ENCODE measurements at regions not wholly inside any gene's neighbourhood (a gene's known extent, or its start where the extent isn't known, plus 50 kb on each side); places are given as distances from the start of the nearest gene placed in this dataset.

DNA sequence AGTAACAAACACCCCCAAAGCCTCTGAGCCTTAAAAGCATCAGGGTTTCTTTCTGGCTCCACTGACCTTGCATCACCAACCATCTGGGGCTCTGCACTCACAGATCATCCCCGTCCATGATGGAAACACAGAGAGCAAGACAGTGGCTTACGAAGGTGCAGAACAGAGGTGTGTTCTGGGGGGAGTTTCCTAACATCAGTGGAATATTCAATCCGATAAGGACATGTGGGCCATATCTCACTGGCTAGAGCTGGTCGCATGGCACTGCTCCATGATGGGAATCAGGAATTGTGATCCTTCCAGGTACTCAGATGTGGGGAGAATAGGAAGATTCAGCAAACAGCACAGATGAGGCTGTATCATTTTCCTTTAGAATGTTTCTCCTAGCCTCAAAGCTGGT lies 457.2 kb downstream of the IRS2 start:
- H3K27ac Mint-ChIP-seq (ENCODE audit: unreplicated experiment), result no peak overlapping the region
- TF ChIP-seq, protein P1, sequence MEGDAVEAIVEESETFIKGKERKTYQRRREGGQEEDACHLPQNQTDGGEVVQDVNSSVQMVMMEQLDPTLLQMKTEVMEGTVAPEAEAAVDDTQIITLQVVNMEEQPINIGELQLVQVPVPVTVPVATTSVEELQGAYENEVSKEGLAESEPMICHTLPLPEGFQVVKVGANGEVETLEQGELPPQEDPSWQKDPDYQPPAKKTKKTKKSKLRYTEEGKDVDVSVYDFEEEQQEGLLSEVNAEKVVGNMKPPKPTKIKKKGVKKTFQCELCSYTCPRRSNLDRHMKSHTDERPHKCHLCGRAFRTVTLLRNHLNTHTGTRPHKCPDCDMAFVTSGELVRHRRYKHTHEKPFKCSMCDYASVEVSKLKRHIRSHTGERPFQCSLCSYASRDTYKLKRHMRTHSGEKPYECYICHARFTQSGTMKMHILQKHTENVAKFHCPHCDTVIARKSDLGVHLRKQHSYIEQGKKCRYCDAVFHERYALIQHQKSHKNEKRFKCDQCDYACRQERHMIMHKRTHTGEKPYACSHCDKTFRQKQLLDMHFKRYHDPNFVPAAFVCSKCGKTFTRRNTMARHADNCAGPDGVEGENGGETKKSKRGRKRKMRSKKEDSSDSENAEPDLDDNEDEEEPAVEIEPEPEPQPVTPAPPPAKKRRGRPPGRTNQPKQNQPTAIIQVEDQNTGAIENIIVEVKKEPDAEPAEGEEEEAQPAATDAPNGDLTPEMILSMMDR (conservative IDR thresholded peaks at IDR 0.05), result no peak
- no peak overlapping the region for H3K4me3 Mint-ChIP-seq
- H3K36me3 Mint-ChIP-seq (ENCODE audit: low read depth), result no peaks in the 10 kb centered on the region
- H3K9me3 Mint-ChIP-seq, result no peaks in the 10 kb centered on the region
- peaks cover 12% of the 10 kb centered on the region for H3K4me1 Mint-ChIP-seq
- H3K27me3 Mint-ChIP-seq (ENCODE audit: low read depth), result no peaks in the 10 kb centered on the region
- DNase-seq (ENCODE audit: low read depth, low spot score), result no peak

DNA sequence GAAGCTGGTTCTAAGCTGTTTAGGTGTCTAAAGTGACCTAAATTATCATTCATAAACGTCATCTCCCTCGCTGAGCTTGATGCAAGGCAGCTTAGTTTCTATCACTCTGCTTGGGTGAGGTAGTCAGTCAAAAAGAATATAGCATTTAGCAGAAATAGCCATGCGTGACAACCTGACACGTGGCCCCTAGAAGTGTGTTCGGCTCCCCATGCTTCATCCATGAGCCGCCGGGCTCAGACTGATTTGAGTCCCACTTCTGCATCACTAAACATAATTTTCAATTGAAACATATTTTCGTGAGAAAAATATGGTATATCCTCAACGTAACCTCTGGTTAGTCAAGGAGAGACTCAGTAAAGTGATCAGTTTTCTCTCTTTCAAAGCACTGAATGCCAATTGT lies 459.8 kb downstream of the IRS2 start:
- Mint-ChIP-seq H3K4me3 (no peak overlapping the region), H3K27ac (ENCODE audit: unreplicated experiment) (no peak overlapping the region), H3K36me3 (ENCODE audit: low read depth) (no peaks in the 10 kb centered on the region), H3K9me3 (peaks cover 12% of the 10 kb centered on the region), H3K27me3 (ENCODE audit: low read depth) (no peaks in the 10 kb centered on the region), H3K4me1 (peaks cover 2% of the 10 kb centered on the region)
- TF ChIP-seq, protein P1 (conservative IDR thresholded peaks at IDR 0.05), result no peak
- no peak for DNase-seq (ENCODE audit: low read depth, low spot score)

DNA sequence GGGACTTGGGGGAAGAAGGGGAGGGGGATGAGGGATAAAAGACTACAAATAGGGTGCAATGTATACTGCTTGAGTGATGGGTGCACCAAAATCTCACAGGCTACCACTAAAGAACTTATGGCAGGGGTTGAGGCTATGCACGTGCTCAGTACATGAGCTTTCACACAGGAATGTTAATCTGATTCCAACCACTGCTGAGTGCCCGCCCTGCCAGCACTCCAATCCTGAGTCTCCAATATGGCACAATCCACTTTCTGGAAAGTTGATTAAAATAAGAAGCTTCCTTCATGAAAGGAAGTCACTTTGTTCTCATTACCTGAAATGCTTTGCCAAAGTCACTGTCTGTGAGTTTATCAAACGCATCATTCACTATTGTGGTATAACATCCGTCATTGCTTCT lies 463.0 kb downstream of the IRS2 start:
- Mint-ChIP-seq H3K27me3 (ENCODE audit: low read depth) (no peaks in the 10 kb centered on the region), H3K4me1 (peaks cover 3% of the 10 kb centered on the region), H3K9me3 (peaks cover 15% of the 10 kb centered on the region), H3K36me3 (ENCODE audit: low read depth) (no peaks in the 10 kb centered on the region), H3K27ac (ENCODE audit: unreplicated experiment) (no peak overlapping the region), H3K4me3 (no peak overlapping the region)
- TF ChIP-seq, protein P1 (conservative IDR thresholded peaks at IDR 0.05), result no peak
- no peak for DNase-seq (ENCODE audit: low read depth, low spot score)

DNA sequence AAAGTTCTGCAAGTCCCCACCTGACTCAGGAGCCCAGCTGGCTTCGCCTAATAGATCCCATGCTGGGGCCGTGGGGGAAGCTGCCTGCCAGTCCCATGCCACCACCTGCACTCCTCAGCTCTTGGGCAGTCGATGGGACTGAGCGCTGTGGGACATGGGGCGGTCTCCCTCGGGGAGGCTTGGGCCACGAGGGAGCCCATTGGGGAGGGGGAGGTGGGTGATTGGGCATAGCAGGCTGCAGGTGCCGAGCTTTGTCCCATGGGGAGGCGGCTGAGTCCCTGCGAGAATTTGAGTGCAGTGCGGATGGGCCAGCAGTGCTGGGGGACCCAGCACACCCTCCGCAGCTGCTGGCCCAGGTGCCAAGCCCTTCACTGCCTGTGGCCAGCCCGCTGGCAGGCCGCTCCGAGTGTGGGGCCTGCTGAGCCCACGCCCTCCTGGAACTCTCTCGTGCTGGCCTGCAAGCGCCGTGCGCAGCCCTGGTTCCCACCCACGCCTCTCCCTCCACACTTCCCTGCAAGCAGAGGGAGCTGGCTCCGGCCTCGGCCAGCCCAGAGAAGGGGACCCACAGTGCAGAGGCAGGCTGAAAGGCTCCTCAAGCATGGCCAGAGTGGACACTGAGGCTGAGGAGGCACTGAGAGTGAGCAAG lies 467.3 kb downstream of the IRS2 start:
- no peak overlapping the region for H3K27ac Mint-ChIP-seq (ENCODE audit: unreplicated experiment)
- DNase-seq (ENCODE audit: low read depth, low spot score), result no peak
- no peaks in the 10 kb centered on the region for H3K27me3 Mint-ChIP-seq (ENCODE audit: low read depth)
- TF ChIP-seq, protein P1 (conservative IDR thresholded peaks at IDR 0.05), result no peak
- H3K4me1 Mint-ChIP-seq, result peaks cover 3% of the 10 kb centered on the region
- no peaks in the 10 kb centered on the region for H3K36me3 Mint-ChIP-seq (ENCODE audit: low read depth)
- no peak overlapping the region for H3K4me3 Mint-ChIP-seq
- peaks cover 17% of the 10 kb centered on the region for H3K9me3 Mint-ChIP-seq

DNA sequence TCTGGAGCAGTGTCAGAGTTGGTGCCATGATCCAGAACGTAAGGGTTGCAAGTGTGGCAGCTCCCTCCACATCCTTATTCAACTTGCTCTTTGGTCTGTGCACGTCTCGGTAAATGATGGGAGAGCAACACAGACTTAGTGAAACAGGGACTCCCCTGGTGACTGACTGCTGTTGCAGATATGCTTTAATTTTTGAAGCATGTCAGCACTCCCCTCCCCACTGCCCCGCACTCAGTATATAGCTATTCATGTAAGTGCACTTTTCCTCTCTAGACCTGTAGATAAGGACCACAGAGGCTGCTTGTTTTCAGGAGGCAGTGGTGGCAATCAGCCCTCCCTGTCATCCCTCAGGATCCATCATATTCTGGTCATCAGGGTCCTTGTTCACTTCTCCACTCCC lies 470.9 kb downstream of the IRS2 start:
- H3K27me3 Mint-ChIP-seq (ENCODE audit: low read depth), result no peaks in the 10 kb centered on the region
- H3K27ac Mint-ChIP-seq (ENCODE audit: unreplicated experiment), result no peak overlapping the region
- peaks cover 7% of the 10 kb centered on the region for H3K9me3 Mint-ChIP-seq
- H3K4me1 Mint-ChIP-seq, result peaks cover 3% of the 10 kb centered on the region
- TF ChIP-seq, protein P1 (conservative IDR thresholded peaks at IDR 0.05), result no peak
- no peaks in the 10 kb centered on the region for H3K36me3 Mint-ChIP-seq (ENCODE audit: low read depth)
- no peak for DNase-seq (ENCODE audit: low read depth, low spot score)
- no peak overlapping the region for H3K4me3 Mint-ChIP-seq

Measured in neural crest cell (in vitro differentiated cells).